Suppressor macrophage (primary cell): ENCODE measurements at regions not wholly inside any gene's neighbourhood (a gene's known extent, or its start where the extent isn't known, plus 50 kb on each side); places are given as distances from the start of the nearest gene placed in this dataset.
"Not testable (repeated sequence)": the region's sequence is repeated elsewhere in the genome, so short reads cannot be mapped to it uniquely, and the experiment has no call there.

Experiments used
- DNase-seq, 4 experiments: peaks; one replicate each; pipeline ENCODE4 v3.0.0-alpha.2; 2020 to 2022

GRCh38 chr17:45586651-45586934, 96.1 kb upstream of the PLEKHM1 start:
- DNase-seq = not testable (repeated sequence)

DNA sequence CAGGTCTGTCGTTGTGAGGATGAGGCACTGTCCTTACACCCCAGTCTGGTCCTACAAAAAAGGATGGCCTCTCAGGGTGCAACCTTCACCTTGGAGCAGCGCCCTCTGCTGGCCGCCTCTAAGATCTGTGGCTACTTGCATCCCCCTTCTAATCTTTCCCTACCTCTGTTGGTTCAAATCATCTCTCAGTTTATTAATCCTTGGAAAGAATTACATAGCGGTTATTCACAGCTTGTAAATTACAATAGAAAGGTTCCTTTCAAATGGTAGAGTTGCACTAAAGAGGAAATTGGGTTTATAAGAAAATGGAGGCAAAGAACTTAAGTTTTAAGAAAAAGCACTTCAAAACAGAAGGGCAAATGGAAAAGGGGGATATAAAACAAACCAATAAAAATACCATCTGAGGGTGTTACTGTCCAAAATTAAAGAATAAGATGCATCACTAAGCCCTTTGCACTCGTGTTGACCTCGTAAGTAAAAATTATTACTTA, 102.0 kb upstream of the PLEKHM1 start:
- DNase-seq = peak; percentile 69 to 90 (median 78)

GRCh38 chr17:45596347-45596746, 105.8 kb upstream of the PLEKHM1 start:
- not testable (repeated sequence) for DNase-seq

DNA sequence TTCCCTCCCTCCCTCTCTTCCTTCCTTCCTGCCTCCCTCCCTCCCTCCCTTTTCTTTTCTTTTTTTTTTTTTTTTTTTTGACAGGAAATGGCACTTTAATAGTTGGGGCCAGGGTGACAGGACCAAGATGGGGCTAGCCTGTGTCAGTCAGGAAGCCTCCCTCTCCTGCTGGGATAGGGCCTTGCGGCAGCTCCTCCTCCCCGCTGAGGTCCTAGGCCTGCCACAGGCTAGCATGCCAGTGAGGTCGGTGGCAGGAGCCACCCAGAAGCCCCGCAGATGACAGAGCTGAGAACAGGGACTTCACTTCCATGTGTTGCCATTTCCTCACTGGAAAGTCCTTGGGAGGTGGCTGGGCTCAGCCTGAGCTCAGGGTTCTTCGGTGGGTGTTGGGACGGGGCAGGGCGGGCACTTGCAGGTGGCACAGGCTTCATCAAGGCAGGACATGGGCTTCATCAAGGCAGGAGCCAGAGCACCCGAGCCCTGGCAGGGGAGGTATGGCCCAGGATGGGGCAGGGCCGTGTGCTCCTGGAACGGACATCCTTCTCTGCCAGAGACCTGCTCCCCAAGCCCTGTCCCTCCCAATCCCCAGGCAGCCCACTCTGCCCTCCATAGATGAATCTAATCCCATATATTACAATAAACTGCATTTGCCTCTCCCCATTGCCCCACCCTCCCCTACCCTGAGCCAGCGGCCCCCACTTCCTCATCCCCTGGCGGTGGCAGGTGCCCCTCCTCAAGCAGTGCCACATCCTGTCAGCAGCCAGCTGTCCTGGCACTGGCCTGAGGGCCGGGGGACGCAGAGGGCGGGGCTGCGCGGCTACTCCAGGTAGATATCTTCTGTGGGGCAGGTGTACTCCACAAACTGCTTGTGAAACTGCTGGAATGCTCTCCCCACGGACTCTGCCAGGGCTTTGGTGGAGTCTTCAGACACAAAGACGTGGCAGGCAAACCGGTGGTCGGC, 109.8 kb upstream of the PLEKHM1 start:
- DNase-seq = peak in 2 of 4 experiments; percentile 13 to 31

DNA sequence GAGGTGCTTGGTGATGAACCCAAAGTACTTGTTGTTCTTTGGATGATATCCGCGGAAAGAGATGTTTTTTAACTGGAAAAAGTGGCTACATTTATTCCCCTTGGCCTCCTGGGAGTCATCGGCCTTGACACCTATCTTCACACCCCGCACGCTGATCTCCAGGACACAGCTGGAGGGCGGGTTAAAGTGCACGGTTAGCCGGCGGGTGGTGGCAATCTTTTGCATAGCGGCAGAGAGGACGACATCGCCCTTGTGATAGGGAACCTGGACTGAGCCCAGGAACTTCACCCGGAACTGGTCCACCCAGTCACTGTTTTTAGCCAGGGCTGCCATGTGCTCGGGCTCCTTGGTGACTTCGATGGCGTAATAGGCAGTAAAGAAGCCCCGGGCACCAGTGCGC, 110.5 kb upstream of the PLEKHM1 start:
- not testable (repeated sequence) for DNase-seq

DNA sequence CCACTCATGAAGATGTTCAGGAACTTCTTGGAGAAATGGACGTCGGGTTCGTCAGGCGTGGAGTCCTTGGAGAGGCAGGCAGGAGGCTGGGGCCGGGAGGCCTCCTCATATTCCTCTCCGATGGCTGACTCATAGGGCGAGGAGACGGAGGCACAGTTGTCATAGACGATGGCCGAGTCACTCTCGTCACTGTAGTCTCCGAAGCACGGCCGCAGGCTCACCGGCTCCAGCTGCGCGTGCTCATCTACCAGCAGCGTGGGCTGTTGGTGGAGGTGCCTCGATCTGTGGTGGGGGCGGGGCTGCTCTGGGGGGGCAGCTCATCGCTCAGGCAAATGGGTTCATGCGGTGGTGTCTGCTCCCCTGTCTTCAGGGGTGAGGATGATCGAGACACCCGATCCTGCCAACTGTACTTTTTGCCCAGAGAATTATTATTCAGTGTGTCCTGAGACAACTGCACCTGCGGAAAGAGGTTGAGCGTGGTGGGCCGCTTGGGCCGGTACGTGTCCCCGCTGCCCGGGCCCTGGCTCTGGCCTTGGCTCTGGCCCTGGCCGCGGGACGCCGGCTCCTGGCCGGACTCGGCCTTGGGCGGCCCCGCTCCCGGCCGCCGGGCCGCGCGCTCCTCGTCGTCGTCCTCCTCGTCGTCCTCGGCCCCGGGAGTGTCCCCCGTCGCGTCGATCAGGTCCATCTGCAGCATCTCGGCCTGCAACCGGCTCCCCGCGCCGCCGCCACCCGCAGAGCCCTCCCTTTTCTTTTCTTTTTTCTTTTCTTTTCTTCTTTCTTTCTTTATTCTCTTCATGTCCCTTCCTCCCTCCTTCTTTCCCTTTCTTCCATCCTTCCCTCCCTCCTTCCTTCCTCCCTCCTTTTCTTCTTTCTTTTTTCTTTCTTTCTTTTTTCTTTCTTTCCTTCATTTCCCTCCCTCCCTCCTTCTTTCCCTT, 111.4 kb upstream of the PLEKHM1 start:
- not testable (repeated sequence) for DNase-seq

- not testable (repeated sequence) for DNase-seq
These were observed 115.2 kb upstream of the PLEKHM1 start for GRCh38 chr17:45605751-45606150.

DNA sequence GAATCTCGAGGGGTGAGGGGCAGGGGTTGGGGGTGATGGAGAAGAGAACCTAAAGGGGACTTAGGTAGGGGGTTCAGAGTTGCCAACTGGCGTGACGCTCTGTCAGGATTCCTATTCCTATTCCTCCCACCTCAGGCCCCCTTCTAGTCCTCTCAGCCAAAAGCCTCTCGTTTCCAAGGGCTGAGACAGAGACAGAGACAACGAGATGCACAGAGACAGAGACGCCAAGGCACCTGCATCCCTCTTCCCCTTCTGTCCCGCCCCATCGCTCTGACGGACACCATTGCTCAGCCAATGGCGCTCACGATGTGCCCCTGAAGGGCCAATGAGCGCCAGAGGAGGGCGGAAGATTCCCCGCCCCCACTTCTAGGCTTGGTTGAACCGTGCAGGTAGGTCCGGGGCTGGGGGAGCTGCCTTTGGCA, 129.5 kb upstream of the PLEKHM1 start:
- DNase-seq = peak; percentile 25 to 60 (median 45)

DNA sequence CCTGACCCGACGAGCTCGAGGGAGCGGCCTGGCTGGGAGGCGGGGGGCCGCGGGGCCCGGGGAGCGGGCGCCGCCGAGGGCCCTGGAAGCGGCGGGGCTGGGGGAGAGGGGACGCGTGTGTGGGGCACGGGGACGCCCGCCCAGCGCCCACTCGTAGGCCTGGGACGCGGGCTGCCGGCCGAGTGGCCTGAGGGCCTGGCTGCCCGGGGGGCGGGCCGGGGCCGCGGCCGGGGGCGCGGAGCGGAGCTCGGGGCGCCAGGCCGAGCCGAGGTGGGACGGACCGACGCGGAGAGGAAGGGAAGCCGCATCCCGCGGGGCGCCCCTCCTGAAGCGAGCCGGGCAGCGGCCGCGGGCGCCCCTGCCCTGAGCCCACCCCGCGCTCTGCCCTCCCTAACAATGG, 129.9 kb upstream of the PLEKHM1 start:
- DNase-seq = peak in 2 of 4 experiments; percentile 4 to 15

DNA sequence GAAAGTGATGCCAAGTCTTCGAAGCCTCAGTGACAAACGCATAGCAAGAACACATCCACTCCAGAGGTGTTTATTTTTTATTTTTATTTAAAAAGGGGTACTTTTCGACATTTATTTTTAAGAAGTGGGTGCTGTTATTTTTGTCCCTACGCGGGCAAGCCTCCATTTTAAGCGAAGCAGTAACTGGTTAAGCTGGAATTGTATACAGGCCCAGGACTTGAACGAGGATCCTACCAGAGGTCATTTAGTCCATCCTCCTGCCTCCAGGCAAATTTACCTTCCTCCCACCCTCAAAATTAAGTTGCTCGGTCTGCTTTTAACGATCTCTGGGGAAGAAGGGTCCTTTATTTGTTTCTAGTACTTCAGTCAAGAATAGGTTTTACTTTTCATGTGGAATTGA, 130.6 kb upstream of the PLEKHM1 start:
- not testable (repeated sequence) for DNase-seq

GRCh38 chr17:45622295-45622694, 131.8 kb upstream of the PLEKHM1 start:
- DNase-seq = not testable (repeated sequence)

GRCh38 chr17:45628019-45628418, 137.5 kb upstream of the PLEKHM1 start:
- no peak for DNase-seq

GRCh38 chr17:45631941-45632340, 141.4 kb upstream of the PLEKHM1 start:
- no peak for DNase-seq

DNA sequence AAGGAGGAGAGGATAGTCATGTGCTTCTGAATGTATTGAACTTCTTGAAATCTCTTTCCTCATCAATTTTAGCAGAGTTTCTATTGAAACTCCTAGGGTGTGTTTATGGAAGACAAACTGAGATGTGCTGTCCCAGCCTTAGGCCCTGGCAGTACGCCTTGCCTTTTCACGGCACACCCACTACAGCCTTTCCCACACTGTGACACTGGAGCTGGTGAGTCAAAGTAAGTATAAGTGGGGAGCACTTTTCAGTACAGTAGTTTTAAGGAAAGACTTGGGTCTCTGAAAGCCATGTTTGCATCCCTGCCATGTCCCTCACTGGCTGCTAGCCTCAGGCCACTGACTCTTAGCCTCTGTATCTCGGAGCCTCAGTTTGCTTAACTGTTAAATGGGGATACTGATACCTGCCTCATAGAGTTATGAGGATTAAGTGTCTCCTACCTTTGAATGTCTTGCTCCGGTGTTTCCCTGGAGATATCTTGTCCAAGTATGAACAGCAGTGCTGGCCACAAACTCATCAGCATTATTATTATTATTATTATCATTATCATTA, 144.7 kb upstream of the CRHR1 start:
- DNase-seq = no peak

GRCh38 chr17:45640141-45640850, 143.8 kb upstream of the CRHR1 start:
- DNase-seq = peak; percentile 75 to 84 (median 83)

DNA sequence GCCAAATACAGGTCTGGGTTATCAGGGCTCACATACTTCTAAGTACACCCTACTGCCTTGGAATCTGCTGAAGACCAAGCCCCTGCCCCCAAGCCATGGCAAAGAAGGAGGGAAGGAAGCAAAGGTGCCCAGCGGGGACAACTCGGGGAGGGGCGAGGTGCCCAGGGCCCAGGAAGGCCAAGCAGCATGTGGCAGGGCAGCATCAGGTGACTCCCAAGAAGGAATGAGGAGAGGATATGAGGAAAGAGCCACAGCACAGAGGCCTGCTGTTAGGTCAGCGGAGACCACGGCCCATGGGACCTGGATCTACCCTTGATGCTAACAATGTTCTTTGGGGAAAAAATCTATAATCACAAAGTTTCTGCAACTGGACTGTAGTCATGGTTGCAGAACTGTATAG, 142.6 kb upstream of the CRHR1 start:
- no peak for DNase-seq

DNA sequence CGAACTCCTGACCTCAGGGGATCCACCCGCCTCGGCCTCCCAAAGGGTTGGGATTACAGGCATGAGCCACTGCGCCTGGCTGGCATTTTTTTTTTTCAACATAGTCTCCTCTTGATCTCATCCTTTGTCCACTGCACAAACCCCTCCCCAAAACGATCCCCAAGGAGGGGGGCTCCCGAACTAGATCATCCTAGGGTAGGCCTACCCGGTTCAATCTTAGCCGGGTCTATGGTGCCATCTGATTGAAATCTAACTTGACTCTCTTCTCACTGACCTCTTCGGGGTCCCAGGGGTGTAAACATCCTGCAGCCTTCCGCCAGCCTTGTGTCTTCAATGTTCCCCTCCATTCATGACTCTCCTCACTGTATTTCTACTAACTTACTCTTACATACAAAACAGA, 140.5 kb upstream of the CRHR1 start:
- no peak for DNase-seq

DNA sequence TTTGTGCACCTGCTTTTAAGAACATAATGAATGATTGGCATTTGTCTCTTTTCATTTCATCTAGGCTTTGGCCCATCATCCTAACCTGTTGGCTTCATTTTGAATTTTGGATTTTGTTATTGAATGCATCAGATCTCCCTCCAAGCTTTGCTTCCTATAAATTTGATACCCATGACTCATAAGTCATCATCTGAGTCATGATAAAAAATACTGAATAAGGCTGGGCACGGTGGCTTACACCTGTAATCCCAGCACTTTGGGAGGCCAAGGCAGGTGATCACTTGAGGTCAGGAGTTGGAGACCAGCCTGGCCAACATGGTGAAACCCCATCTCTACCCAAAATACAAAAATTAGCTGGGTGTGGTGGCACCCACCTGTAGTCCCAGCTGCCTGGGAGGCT, 139.5 kb upstream of the CRHR1 start:
- DNase-seq = not testable (repeated sequence)

GRCh38 chr17:45645330-45645729, 138.8 kb upstream of the CRHR1 start:
- no peak for DNase-seq

DNA sequence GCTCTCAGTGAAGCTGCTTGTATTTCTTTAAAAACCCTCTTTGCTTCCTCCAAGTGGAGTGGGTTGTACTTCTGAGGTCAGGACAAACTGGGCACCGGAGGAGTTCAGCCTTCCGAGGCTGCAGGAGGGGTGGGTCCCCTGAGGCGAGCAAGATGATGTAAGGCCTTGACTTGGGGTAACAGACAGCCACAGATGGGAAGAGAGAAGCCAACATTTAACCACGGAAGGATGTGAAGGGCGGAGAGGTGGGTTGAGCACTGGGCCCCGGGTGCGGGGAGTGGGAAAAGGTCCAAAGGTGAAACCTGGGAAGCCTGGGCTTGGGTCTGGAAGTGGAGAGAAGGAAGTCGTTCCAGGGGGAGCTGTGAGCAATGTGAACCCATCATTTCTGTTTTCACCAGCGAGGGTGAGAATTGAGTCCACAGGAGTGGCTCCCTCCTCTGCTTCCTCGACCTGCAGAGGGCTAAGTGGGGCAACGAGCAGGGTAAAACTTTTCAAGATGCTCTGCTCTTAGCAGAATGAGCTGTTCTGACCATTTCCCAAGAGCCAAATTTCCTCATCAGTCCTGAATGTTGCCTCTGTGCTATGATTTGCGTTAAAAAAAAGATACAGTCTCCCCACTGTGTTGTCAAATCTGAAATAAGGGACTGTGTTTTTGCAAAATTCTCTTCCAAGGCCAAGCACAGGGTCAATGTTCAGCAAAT, 137.7 kb upstream of the CRHR1 start:
- peak in 2 of 4 experiments; percentile 5 to 21 for DNase-seq

DNA sequence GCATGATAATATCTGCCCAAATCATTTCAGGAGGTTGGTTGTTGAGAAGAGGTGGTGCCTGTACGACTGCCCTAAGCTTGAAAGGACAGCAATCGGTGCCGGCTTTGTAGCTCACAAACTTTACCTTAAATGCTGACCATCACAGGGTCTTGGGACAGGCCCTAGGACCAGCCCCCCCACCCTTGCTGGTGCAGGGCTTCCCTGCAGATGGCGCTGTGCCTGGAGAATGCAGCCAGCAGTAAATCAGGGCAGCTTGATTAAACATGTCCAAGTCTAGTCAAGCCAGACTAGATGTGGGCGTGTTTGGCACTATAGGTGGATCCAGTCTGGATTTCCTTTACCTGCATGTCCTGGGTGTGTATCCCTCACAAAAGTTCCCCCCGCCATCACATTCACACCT, 135.5 kb upstream of the CRHR1 start:
- no peak for DNase-seq

- DNase-seq = no peak
These were observed 134.3 kb upstream of the CRHR1 start for GRCh38 chr17:45649796-45650195.
